HG03097 (cell line): ENCODE measurements at regions not wholly inside any gene's neighbourhood (a gene's known extent, or its start where the extent isn't known, plus 50 kb on each side); places are given as distances from the start of the nearest gene placed in this dataset.
"Not testable (repeated sequence)": the region's sequence is repeated elsewhere in the genome, so short reads cannot be mapped to it uniquely, and the experiment has no call there.

ENCODE experiments used
- ATAC-seq: cut with Tn5 transposase; IDR thresholded peaks from one replicate; pipeline ENCODE4 v1.9.1; 2021; ENCODE audit not compliant: unreplicated experiment, low FRiP score

DNA sequence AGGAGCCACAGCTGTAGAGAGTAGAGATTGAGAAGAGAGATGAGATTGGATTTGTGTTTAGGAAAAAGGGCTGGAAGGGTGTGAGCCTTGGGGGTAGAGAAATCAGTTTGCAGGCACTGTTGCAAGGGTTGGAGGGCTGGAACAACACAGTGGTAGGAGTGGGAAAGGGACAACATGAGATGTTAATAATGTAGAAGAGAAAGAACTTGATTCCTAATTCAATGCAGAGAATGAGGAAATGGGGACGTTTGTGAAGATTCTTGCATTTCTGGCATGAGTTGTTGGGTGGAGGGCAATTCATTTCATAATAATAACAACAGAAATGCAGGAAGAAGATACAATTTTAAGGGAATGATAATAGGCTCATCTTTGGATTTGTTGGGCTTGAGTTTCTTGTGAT lies 141.4 kb upstream of the TBX18 start:
- ATAC-seq: no peak

DNA sequence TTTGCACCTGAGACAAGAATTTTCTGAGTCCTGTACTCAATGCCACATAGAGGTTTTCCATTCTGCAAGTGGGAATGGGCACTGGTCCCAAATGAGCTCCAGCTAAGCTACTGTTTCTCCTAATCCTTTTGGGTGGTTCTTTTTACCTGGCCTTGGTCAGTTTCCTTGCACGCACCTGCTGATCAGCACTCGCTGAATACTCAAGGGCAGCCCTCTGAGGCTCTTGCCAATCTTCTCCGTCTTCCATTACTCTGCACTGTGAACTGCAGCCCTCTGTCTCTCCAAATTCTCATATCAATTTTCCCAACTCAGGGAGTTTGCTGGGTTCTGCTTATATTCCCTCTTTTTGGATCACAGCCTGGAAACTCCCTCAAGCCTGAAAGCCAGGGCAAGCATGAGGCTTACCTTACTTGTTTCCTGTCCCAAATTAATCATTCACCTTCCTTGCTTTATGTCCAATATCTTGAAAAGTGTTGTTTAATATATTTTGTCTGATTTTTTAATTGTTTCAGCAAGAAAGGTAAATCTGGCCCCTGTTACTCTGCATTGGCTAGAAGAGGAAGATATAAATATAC lies 138.0 kb upstream of the TBX18 start:
- no peak for ATAC-seq

- ATAC-seq: no peak
Observed at GRCh38 chr6:84897988-84898594, 133.7 kb upstream of the TBX18 start.

GRCh38 chr6:84897011-84897410 lies 132.6 kb upstream of the TBX18 start:
- no peak for ATAC-seq

DNA sequence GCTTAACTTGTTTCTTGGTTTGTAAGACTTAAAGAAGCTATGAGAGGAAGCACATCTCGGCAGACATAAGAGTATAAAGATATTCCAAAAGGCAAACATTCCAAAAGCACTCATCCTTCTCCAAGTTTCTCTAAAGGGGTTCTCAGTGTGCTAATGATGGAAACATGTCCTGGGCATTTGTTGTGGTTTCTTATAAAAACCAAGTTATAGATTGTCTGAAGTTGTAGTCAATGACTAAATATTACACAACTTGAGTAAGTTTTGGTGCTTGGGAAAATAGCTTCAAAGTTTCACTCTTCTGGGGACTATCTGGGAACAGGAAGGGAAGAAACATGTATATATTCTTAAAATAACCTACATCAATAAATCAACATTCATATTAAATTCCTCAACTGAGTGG lies 128.3 kb upstream of the TBX18 start:
- no peak for ATAC-seq

GRCh38 chr6:84882768-84883766 lies 118.7 kb upstream of the TBX18 start:
- no peak for ATAC-seq

- ATAC-seq: not testable (repeated sequence)
Observed at GRCh38 chr6:84879385-84879784, 115.0 kb upstream of the TBX18 start.

GRCh38 chr6:84877515-84878210 lies 113.3 kb upstream of the TBX18 start:
- no peak for ATAC-seq

DNA sequence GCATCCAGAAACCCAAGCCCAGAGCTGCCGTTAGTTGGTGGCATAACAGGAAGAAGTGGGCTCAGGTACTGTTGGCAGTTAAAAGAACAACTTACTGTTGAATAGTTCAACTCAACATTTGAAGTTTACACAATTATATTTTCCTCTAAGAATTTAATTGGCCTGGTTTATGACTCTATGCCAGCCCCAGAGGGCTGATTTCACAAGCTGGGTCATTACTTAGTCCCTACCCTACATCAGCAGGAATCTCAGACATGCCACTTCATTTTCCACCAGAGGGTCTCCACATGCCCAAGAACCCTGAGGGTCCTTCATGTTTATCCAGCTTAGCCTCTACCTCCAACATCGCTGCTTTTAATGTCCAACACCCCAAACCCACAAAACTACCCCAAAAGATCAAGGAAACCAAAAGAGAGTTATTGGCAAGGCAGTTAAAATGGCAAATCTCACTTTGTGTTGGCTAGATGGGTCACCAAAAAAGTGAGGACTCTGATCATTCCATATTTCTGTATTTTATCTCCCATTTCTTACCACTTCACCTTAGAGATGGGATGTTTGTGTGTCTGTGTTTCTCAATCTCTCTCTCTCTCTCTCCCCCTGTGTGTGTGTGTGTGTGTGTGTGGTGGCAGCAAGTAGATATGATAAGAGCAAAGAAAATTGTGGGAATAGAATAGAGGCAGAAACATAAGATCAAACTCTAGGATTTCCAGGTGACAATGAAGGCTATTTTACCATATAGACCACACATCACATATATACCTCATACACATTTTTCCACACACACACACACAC lies 112.5 kb upstream of the TBX18 start:
- no peak for ATAC-seq

- no peak for ATAC-seq
Observed at GRCh38 chr6:84872996-84873723, 108.8 kb upstream of the TBX18 start.

DNA sequence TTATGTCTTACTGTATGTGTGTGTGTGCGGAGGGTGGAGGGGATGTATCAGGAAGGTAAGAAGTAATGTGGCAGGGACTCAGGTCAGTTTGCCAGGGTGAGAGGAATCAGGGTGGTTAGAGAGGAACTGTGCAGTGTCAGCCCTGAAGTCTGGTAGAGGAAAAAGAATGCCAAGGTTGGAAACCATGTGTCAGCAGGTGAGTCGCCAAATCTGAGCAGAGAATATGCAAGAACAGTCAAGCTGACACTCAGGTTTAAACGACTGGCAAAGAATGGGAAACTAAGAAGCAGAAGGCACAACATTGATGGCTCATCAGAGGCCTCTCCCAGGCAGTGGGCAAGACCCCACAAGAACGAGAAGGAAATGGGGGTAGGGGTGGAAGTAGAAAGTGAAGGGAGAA lies 107.5 kb upstream of the TBX18 start:
- no peak for ATAC-seq

DNA sequence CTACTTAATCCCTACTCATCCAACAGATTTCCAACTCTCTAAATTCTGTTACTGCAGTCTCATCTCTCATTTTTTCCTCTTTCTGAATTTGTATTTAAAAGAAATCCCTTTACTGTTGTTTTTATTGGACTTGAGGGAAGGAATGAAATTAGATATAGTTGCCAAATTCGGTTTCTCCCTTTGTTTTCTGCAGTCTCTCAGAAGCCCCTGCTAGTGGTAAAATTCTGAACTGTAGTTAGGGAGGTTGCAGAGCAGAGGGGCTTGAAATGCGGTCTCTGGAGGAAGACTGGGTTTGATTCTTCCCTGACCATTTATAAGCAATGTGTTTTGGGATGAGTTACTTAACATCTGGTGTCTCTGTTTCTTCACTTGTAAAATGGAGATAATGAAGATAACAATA lies 106.3 kb upstream of the TBX18 start:
- ATAC-seq: no peak

DNA sequence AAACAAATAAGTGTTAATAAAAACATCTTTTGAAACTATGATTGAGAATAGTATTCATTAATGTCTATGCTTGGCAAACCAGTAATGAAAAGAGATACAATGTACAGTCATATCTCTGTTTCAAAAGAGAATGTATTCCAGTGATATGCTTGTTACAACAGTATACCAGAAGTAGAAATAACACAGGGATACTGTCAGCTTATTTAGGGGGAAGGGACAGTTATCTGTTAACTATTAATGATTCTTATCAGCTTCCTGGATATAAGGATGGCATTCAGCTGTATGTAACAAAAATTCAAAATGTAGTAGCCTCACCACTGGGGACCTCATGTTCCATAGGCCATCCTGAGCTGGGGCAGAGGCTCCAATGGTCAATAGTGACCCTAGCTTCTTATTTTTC lies 103.8 kb upstream of the TBX18 start:
- ATAC-seq: no peak

DNA sequence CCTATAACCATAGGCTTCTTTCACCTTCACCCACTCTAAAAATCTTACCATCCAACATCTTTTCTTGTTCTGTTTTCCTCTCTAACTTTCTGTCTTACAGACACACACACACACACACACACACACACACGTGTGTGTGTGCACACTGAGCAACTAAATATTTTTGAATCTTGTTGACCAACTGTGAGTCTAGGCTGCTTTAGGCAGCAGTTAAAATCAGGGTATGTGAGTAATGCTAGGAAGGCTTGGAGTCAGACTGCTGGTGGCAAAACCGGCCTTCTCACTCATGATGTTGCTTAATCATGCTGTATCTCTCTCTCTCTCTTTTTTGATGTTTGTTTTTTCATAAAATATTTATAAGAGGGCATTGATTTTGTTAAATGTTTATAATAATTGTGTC lies 103.1 kb upstream of the TBX18 start:
- no peak for ATAC-seq

DNA sequence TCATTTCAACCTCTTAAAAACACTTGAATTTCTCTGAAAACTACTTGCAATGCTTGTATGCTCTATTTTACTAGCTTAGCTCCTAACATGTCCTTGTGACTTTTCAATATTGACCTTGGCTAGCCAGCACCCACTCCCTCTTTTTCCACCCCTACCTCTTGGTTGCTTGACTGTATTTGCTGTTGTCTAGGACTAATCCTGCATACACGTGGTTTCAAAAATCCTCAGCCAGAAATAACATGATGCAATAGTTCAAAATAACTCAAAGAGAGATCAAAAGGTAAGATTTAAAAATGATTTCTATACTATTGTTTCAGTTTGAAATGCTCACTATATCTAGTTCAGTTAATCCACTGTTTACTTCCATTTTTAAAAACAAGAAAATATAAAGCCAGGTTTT lies 102.3 kb upstream of the TBX18 start:
- ATAC-seq: no peak

GRCh38 chr6:84865372-84865771 lies 101.0 kb upstream of the TBX18 start:
- not testable (repeated sequence) for ATAC-seq

DNA sequence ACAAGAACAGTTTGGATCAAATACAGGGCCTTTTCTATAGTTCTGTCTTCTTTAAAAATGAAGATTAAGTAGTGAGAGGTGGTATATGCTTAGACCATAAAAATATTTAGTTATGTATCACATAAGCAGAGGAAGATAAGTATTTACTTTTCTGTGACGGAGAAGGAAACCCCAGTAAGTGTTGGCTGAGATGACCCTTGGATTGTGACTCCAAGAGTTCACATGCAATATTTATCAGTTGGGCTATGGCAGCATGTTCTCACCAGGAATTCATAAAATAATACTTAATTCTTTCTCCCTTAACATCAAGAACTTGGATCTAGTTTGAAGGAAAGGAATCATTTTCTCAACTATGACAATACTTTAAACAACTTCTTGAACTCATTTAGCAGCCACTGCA lies 98.4 kb upstream of the TBX18 start:
- no peak for ATAC-seq

GRCh38 chr6:84860920-84861319 lies 96.5 kb upstream of the TBX18 start:
- ATAC-seq: no peak

DNA sequence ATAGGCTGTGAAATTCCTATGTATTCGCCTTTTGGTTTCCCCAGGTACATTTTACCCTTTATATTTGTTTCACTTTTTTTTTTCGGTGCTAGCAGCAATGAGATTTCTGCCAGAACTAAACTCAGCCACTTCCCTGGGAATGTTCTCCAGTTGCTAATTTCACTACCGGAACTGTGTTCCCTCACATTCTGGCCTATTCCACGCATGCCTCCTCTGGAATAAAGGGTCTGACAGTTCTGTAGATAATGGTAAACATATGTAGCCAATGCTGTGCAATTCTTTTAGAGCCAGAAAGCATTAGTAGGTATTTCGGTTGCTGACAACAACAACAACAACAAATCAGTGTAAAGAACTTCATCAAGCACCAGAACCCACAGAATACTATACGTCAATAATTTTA lies 96.1 kb upstream of the TBX18 start:
- ATAC-seq: no peak
